H9 (cell line): ENCODE measurements at regions not wholly inside any gene's neighbourhood (a gene's known extent, or its start where the extent isn't known, plus 50 kb on each side); places are given as distances from the start of the nearest gene placed in this dataset.

ENCODE experiments used
- DNase-seq: peaks from one replicate; pipeline ENCODE4 v3.0.0-alpha.2; 2017
- H2AFZ ChIP-seq: one replicate; pipeline ENCODE4 v1.6.1; 2013; ENCODE audit warnings: mild to moderate bottlenecking, low read length, control low read depth, moderate library complexity
- H2AK5ac ChIP-seq: 2 replicates; pipeline ENCODE4 v1.6.1; 2013; ENCODE audit warnings: low read length, control low read depth, mixed read lengths; ENCODE audit not compliant: insufficient read length
- H2BK120ac ChIP-seq: one replicate; pipeline ENCODE4 v1.6.1; 2013; ENCODE audit warnings: low read depth, mild to moderate bottlenecking, low read length, control low read depth, inconsistent platforms; ENCODE audit not compliant: poor library complexity, severe bottlenecking
- H2BK12ac ChIP-seq: 2 replicates; pipeline ENCODE4 v1.6.1; 2013; ENCODE audit warnings: low read length, control low read depth, mixed read lengths, low read depth; ENCODE audit not compliant: insufficient read length
- H2BK15ac ChIP-seq: 2 replicates; pipeline ENCODE4 v1.6.1; 2013; ENCODE audit warnings: low read depth, low read length, control low read depth
- H2BK20ac ChIP-seq: one replicate; pipeline ENCODE4 v1.6.1; 2013; ENCODE audit warnings: low read depth, mild to moderate bottlenecking, low read length, control low read depth, inconsistent platforms; ENCODE audit not compliant: poor library complexity, severe bottlenecking
- H2BK5ac ChIP-seq: 2 replicates; pipeline ENCODE4 v1.6.1; 2013; ENCODE audit warnings: low read length, control low read depth, mixed read lengths; ENCODE audit not compliant: insufficient read length
- H3K14ac ChIP-seq: 2 replicates; pipeline ENCODE4 v1.6.1; 2013; ENCODE audit warnings: low read length, control low read depth; ENCODE audit not compliant: insufficient read depth
- H3K18ac ChIP-seq: 2 replicates; pipeline ENCODE4 v1.6.1; 2013; ENCODE audit warnings: low read depth, mild to moderate bottlenecking, mixed read lengths, low read length, control low read depth; ENCODE audit not compliant: insufficient read length
- H3K23ac ChIP-seq: 2 replicates; pipeline ENCODE4 v1.6.1; 2013; ENCODE audit warnings: low read length, control low read depth, mixed read lengths, low read depth; ENCODE audit not compliant: insufficient read length
- H3K23me2 ChIP-seq: 2 replicates; pipeline ENCODE4 v1.6.1; 2013; ENCODE audit warnings: low read depth, mild to moderate bottlenecking, mixed read lengths, low read length, control low read depth; ENCODE audit not compliant: insufficient read length, poor library complexity, severe bottlenecking
- H3K27ac ChIP-seq: 2 replicates; pipeline ENCODE4 v1.5.1; 2013; ENCODE audit warnings: low read length, control low read depth, mixed read lengths, low read depth; ENCODE audit not compliant: insufficient read length
- H3K27me3 ChIP-seq: 2 replicates; pipeline ENCODE4 v1.6.1; 2013; ENCODE audit warnings: low read length, control low read depth, inconsistent platforms; ENCODE audit not compliant: insufficient read depth
- H3K4ac ChIP-seq: 2 replicates; pipeline ENCODE4 v1.6.1; 2013; ENCODE audit warnings: low read depth, mild to moderate bottlenecking, control low read depth, inconsistent platforms, low read length, moderate library complexity
- H3K4me1 ChIP-seq: 2 replicates; pipeline ENCODE4 v1.6.1; 2013; ENCODE audit warnings: low read length, control low read depth, inconsistent platforms; ENCODE audit not compliant: insufficient read depth
- H3K4me2 ChIP-seq: 2 replicates; pipeline ENCODE4 v1.6.1; 2013; ENCODE audit warnings: low read length, control low read depth, mixed read lengths; ENCODE audit not compliant: insufficient read length, insufficient read depth
- H3K56ac ChIP-seq: 2 replicates; pipeline ENCODE4 v1.6.1; 2013; ENCODE audit warnings: low read depth, mild to moderate bottlenecking, mixed read lengths, low read length, control low read depth; ENCODE audit not compliant: insufficient read length
- H3K79me1 ChIP-seq: 2 replicates; pipeline ENCODE4 v1.6.1; 2013; ENCODE audit warnings: low read depth, mild to moderate bottlenecking, moderate library complexity, low read length, control low read depth, inconsistent platforms; ENCODE audit not compliant: insufficient read depth, poor library complexity, severe bottlenecking
- H3K79me2 ChIP-seq: 2 replicates; pipeline ENCODE4 v1.6.1; 2013; ENCODE audit warnings: low read length, control low read depth, inconsistent platforms; ENCODE audit not compliant: insufficient read depth
- H3K9ac ChIP-seq: 2 replicates; pipeline ENCODE4 v1.6.1; 2013; ENCODE audit warnings: low read length, control low read depth, mixed read lengths; ENCODE audit not compliant: insufficient read length; ENCODE audit errors: extremely low read depth
- H3K9me3 ChIP-seq: one replicate; pipeline ENCODE4 v1.6.1; 2013; ENCODE audit warnings: low read depth, low read length, inconsistent platforms; ENCODE audit not compliant: control insufficient read depth
- H3T11ph ChIP-seq: one replicate; pipeline ENCODE4 v1.6.1; 2013; ENCODE audit warnings: mild to moderate bottlenecking, low read length, control low read depth, inconsistent platforms
- H4K20me1 ChIP-seq: one replicate; pipeline ENCODE4 v1.6.1; 2013; ENCODE audit not compliant: control insufficient read depth, insufficient read length, insufficient read depth
- H4K5ac ChIP-seq: 2 replicates; pipeline ENCODE4 v1.6.1; 2013; ENCODE audit warnings: low read depth, mild to moderate bottlenecking, mixed read lengths, low read length, control low read depth; ENCODE audit not compliant: insufficient read length
- H4K8ac ChIP-seq: replicated peaks from 2 replicates; pipeline ENCODE4 v1.6.1; 2013; ENCODE audit warnings: low read length, control low read depth, mixed read lengths, low read depth; ENCODE audit not compliant: insufficient read length
- H4K91ac ChIP-seq: 2 replicates; pipeline ENCODE4 v1.6.1; 2013; ENCODE audit warnings: low read depth, mild to moderate bottlenecking, moderate library complexity, mixed read lengths, low read length, control low read depth; ENCODE audit not compliant: insufficient read length
- H3K27ac Mint-ChIP-seq, 3 experiments: 2 replicates in 2 of 3; 3 replicates in 1 of 3; pipeline ENCODE4 v1.8.0; 2020 to 2021; ENCODE audit warnings: mixed read lengths in 3 of 3, mild to moderate bottlenecking in 1 of 3, moderate library complexity in 1 of 3
- H3K27me3 Mint-ChIP-seq: 2 replicates; pipeline ENCODE4 v1.8.0; 2021; ENCODE audit warnings: low read depth, mild to moderate bottlenecking, moderate library complexity, mixed read lengths
- H3K36me3 Mint-ChIP-seq, 3 experiments: 2 replicates in 2 of 3; 3 replicates in 1 of 3; pipeline ENCODE4 v1.8.0; 2020 to 2021; ENCODE audit warnings: low read depth in 3 of 3, mixed read lengths in 3 of 3; ENCODE audit not compliant: insufficient read depth in 1 of 3
- H3K4me1 Mint-ChIP-seq, 2 experiments: 2 replicates each; pipeline ENCODE4 v1.8.0; 2020; ENCODE audit warnings: mixed read lengths in 2 of 2
- H3K4me3 Mint-ChIP-seq, 2 experiments: 2 replicates in 1 of 2; 3 replicates in 1 of 2; pipeline ENCODE4 v1.8.0; 2020 to 2021; ENCODE audit warnings: mild to moderate bottlenecking in 2 of 2, mixed read lengths in 2 of 2, moderate library complexity in 1 of 2
- H3K9me3 Mint-ChIP-seq, 2 experiments: 2 replicates in 1 of 2; 3 replicates in 1 of 2; pipeline ENCODE4 v1.8.0; 2020; ENCODE audit warnings: mild to moderate bottlenecking in 2 of 2, mixed read lengths in 2 of 2, moderate library complexity in 1 of 2
- WGBS: extraction: QIAGEN DNeasy Blood & Tissue Kit; methylation state at CpG from one replicate; pipeline ENCODE4 v1.1.7; 2013; ENCODE audit warnings: missing lambda C conversion rate, low lambda C conversion rate, mixed read lengths; ENCODE audit not compliant: insufficient read length; ENCODE audit errors: extremely low coverage; 5-methylcytosine and 5-hydroxymethylcytosine counted together
- TF ChIP-seq, protein P1 (sequence below): fragments of 200-600 bp; sonication (generic); conservative IDR thresholded peaks from 3 replicates; pipeline ENCODE4 v1.8.0; 2021; ENCODE audit warnings: antibody characterized with exemption, mild to moderate bottlenecking

GRCh38 chr17:22569459-22570143 lies 877.3 kb downstream of the KCNJ18 start:
- Histone ChIP-seq H3K14ac (no peak overlapping the region), H2BK15ac (no peak overlapping the region), H4K8ac (no peak overlapping the region), H2BK20ac (no peak overlapping the region), H3K4me2 (no peak overlapping the region), H3K4me1 (no peaks in the 10 kb centered on the region), H4K91ac (no peak overlapping the region), H3K27ac (no peak overlapping the region), H3K56ac (no peak overlapping the region), H4K5ac (no peak overlapping the region), H2AK5ac (no peak overlapping the region), H3K18ac (no peak overlapping the region), H2BK12ac (no peak overlapping the region), H3K23ac (no peak overlapping the region), H3K27me3 (no peaks in the 10 kb centered on the region), H2BK120ac (no peak overlapping the region), H3K79me2 (no peaks in the 10 kb centered on the region), H2AFZ (no peak overlapping the region), H2BK5ac (no peak overlapping the region), H3K79me1 (no peaks in the 10 kb centered on the region), H4K20me1 (no peaks in the 10 kb centered on the region), H3K23me2 (no peaks in the 10 kb centered on the region), H3T11ph (no peak overlapping the region), H3K9me3 (peaks cover 59% of the 10 kb centered on the region), H3K9ac (no peak overlapping the region), H3K4ac (no peak overlapping the region)
- Mint-ChIP-seq H3K4me1 (no peaks in the 10 kb centered on the region), H3K27me3 (peaks cover 1% of the 10 kb centered on the region), H3K27ac (no peak overlapping the region), H3K4me3 (no peak overlapping the region), H3K36me3 (peaks cover 22 to 33% (median 24%) of the 10 kb centered on the region in 3 experiments; a peak in 6 of 7 replicates), H3K9me3 (peaks cover 80 to 94% of the 10 kb centered on the region in 2 experiments)
- TF ChIP-seq, protein P1, sequence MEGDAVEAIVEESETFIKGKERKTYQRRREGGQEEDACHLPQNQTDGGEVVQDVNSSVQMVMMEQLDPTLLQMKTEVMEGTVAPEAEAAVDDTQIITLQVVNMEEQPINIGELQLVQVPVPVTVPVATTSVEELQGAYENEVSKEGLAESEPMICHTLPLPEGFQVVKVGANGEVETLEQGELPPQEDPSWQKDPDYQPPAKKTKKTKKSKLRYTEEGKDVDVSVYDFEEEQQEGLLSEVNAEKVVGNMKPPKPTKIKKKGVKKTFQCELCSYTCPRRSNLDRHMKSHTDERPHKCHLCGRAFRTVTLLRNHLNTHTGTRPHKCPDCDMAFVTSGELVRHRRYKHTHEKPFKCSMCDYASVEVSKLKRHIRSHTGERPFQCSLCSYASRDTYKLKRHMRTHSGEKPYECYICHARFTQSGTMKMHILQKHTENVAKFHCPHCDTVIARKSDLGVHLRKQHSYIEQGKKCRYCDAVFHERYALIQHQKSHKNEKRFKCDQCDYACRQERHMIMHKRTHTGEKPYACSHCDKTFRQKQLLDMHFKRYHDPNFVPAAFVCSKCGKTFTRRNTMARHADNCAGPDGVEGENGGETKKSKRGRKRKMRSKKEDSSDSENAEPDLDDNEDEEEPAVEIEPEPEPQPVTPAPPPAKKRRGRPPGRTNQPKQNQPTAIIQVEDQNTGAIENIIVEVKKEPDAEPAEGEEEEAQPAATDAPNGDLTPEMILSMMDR = no peak
- WGBS = no CpG with 5 or more reads among the region's 21 CpGs
- DNase-seq = no peak
